ENCODE measurements at regions not wholly inside any gene's neighbourhood (a gene's known extent, or its start where the extent isn't known, plus 50 kb on each side); places are given as distances from the start of the nearest gene placed in this dataset.

DNA sequence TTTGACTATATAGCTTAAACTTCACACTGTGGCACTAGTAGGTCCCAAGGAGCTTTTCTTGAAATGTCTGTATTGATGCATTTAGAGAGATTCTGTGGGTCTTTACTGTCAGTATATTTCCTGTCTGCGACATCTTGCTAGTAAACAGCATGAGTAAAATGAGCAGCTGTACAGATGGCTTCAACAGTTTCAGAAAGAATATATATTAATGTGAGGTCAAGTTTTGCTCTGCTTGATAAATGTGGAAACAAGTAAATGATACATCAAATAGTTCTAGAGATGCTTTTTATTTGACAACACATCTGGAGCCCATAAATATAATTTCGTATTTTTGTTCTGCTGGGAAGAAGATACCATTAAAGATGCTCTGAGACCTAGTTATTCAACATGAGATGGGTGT lies 310.9 kb upstream of the COL3A1 start:
- H3K4me1 ChIP-seq (ENCODE audit: insufficient read depth, low read length, poor library complexity, severe bottlenecking) = peaks cover 4% of the 10 kb centered on the region
- no TSS peak for BruUV-seq (replicated peaks)
- H3K9me3 ChIP-seq (ENCODE audit: low read depth, low read length, poor library complexity, severe bottlenecking) = no peaks in the 10 kb centered on the region
- no peak for TF ChIP-seq EZH2 (IDR thresholded peaks at IDR 0.05; ENCODE audit: borderline replicate concordance, low read depth, low read length, poor library complexity, severe bottlenecking)
- TF ChIP-seq, protein P1, sequence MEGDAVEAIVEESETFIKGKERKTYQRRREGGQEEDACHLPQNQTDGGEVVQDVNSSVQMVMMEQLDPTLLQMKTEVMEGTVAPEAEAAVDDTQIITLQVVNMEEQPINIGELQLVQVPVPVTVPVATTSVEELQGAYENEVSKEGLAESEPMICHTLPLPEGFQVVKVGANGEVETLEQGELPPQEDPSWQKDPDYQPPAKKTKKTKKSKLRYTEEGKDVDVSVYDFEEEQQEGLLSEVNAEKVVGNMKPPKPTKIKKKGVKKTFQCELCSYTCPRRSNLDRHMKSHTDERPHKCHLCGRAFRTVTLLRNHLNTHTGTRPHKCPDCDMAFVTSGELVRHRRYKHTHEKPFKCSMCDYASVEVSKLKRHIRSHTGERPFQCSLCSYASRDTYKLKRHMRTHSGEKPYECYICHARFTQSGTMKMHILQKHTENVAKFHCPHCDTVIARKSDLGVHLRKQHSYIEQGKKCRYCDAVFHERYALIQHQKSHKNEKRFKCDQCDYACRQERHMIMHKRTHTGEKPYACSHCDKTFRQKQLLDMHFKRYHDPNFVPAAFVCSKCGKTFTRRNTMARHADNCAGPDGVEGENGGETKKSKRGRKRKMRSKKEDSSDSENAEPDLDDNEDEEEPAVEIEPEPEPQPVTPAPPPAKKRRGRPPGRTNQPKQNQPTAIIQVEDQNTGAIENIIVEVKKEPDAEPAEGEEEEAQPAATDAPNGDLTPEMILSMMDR (conservative IDR thresholded peaks at IDR 0.05; ENCODE audit: low read depth, low read length) = no peak
- no peak overlapping the region for H3K4me3 ChIP-seq (ENCODE audit: low read depth, low read length, poor library complexity, severe bottlenecking)
- H3K27ac ChIP-seq (ENCODE audit: low read depth, low read length, poor library complexity, severe bottlenecking) = no peak overlapping the region
- no peaks in the 10 kb centered on the region for H3K36me3 ChIP-seq (ENCODE audit: insufficient read depth, low read length, poor library complexity, severe bottlenecking)
- H3K27me3 ChIP-seq (replicated peaks; ENCODE audit: insufficient read depth, low read depth, low read length, poor library complexity) = no peaks in the 10 kb centered on the region
- CTCF ChIA-PET = no interaction called here
- DNase-seq (ENCODE audit: low spot score) = no peak
- intact Hi-C loops (cut with micrococcal nuclease; ENCODE audit: unreplicated experiment) = no loop called here
- POLR2A ChIA-PET (ENCODE audit: low non-redundant PET) = no interaction called here

DNA sequence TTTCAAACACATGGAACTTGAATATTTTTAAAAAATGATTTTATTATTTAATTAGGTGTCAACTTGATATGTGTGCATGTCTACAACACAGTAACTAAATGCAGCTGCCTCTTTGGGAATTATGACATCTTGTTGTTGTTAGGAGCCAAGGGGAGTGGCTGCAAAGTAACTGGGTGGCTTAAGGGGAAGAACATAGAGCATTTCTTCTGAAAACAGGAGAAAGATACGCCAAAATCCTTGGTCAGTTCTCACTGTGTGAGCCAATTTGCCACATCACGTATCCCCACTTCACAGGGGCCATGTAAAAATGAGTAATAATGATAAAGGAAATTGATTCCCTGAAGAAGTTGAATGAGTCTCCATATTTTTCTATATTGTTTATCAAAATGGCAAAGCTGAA lies 309.8 kb upstream of the COL3A1 start:
- no peaks in the 10 kb centered on the region for H3K9me3 ChIP-seq (ENCODE audit: low read depth, low read length, poor library complexity, severe bottlenecking)
- no peaks in the 10 kb centered on the region for H3K36me3 ChIP-seq (ENCODE audit: insufficient read depth, low read length, poor library complexity, severe bottlenecking)
- TF ChIP-seq, protein P1 (conservative IDR thresholded peaks at IDR 0.05; ENCODE audit: low read depth, low read length) = no peak
- TF ChIP-seq EZH2 (IDR thresholded peaks at IDR 0.05; ENCODE audit: borderline replicate concordance, low read depth, low read length, poor library complexity, severe bottlenecking) = no peak
- no peaks in the 10 kb centered on the region for H3K27me3 ChIP-seq (replicated peaks; ENCODE audit: insufficient read depth, low read depth, low read length, poor library complexity)
- ChIA-PET CTCF (no interaction called here), POLR2A (ENCODE audit: low non-redundant PET) (no interaction called here)
- no peak overlapping the region for H3K27ac ChIP-seq (ENCODE audit: low read depth, low read length, poor library complexity, severe bottlenecking)
- peaks cover 4% of the 10 kb centered on the region for H3K4me1 ChIP-seq (ENCODE audit: insufficient read depth, low read length, poor library complexity, severe bottlenecking)
- H3K4me3 ChIP-seq (ENCODE audit: low read depth, low read length, poor library complexity, severe bottlenecking) = no peak overlapping the region
- BruUV-seq (replicated peaks) = no TSS peak
- intact Hi-C loops (cut with micrococcal nuclease; ENCODE audit: unreplicated experiment) = no loop called here
- no peak for DNase-seq (ENCODE audit: low spot score)

DNA sequence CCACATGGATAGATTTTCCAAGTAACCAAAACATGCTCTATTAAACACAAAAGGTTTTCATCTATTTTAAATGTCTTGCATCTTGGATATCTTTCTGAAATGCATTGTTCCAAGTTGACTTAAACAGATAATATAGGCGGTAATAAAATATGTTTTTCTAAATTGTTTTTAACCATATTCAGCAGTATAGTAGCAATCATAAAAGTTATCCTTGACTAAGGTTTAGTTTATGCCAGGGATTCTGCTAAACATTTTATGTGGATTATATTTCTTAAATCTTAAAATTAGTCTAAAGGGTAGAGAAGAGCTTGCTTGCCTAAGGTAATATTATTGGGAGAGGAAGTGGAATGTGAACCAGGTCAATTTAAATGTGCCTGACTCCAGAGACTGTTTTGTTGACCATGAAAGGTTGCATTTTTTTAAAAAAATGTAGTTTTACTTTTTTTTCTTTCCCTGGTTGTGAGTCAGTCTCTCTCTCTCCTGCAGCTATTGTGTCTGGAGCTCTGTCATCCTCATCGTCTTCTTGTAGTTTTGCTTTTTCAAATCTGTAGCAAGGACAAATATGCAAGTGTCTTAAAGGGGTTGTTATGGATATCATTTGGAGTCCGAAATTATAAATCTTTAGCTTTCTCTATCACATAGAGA lies 309.1 kb upstream of the COL3A1 start:
- POLR2A ChIA-PET (ENCODE audit: low non-redundant PET) = no interaction called here
- Histone ChIP-seq H3K9me3 (ENCODE audit: low read depth, low read length, poor library complexity, severe bottlenecking) (no peaks in the 10 kb centered on the region), H3K27me3 (replicated peaks; ENCODE audit: insufficient read depth, low read depth, low read length, poor library complexity) (no peaks in the 10 kb centered on the region), H3K4me3 (ENCODE audit: low read depth, low read length, poor library complexity, severe bottlenecking) (no peak overlapping the region), H3K4me1 (ENCODE audit: insufficient read depth, low read length, poor library complexity, severe bottlenecking) (peaks cover 4% of the 10 kb centered on the region), H3K36me3 (ENCODE audit: insufficient read depth, low read length, poor library complexity, severe bottlenecking) (no peaks in the 10 kb centered on the region), H3K27ac (ENCODE audit: low read depth, low read length, poor library complexity, severe bottlenecking) (no peak overlapping the region)
- TF ChIP-seq, protein P1 (conservative IDR thresholded peaks at IDR 0.05; ENCODE audit: low read depth, low read length) = no peak
- TF ChIP-seq EZH2 (IDR thresholded peaks at IDR 0.05; ENCODE audit: borderline replicate concordance, low read depth, low read length, poor library complexity, severe bottlenecking) = no peak
- no peak for DNase-seq (ENCODE audit: low spot score)
- CTCF ChIA-PET = no interaction called here
- intact Hi-C loops (cut with micrococcal nuclease; ENCODE audit: unreplicated experiment) = no loop called here
- no TSS peak for BruUV-seq (replicated peaks)

Measured in A673 (cell line).